ENCODE measurements at regions not wholly inside any gene's neighbourhood (a gene's known extent, or its start where the extent isn't known, plus 50 kb on each side); places are given as distances from the start of the nearest gene placed in this dataset.

DNA sequence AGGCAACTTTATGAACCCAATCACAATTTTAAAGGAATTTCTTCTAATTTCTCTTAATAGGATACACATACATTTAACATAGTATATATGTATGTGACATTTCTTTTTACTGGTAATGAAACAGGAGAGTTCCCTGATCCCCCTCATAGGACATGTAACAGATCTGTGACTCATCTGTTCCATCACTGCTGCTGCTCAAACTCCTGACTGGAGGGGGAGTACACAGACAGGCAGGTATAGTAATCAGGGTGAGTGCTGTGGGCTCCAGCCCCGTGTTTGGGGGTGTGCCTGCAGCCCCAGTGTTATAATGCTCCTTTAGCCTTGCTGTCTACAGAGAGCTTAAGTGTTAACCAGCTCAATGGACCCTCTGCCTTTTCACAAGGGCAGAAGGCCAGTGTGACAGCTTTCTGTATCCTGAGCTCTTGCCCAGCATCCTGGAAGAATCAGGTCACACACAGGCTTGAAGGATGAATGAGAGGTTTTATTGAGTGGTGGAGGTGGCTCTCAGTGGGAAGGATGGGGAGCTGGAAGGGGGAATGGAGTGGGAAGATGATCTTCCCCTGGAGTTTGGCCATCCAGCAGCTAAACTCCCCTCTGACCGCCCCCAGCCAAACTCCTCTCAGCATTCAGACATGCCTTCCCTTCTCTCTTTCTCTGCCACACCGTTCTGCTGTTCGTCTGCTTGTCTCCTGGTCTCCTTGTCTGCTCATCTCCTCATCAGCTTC, 161.3 kb downstream of the ZNF608 start:
- CTCF ChIA-PET, result interaction anchor here (0.6 to 3.4 kb wide), 3 partner anchors 13 to 691 kb away, joined by 3 to 12 read pairs (median 9); no protein-coding TSS in a partner anchor
- Mint-ChIP-seq H3K4me1 (ENCODE audit: low read depth, unreplicated experiment) (peaks cover 45% of the 10 kb centered on the region), H3K9me3 (ENCODE audit: low read depth, unreplicated experiment) (no peaks in the 10 kb centered on the region), H3K36me3 (ENCODE audit: insufficient read depth, unreplicated experiment) (peaks cover 5% of the 10 kb centered on the region), H3K4me3 (ENCODE audit: low read depth, unreplicated experiment) (no peak overlapping the region), H3K27ac (ENCODE audit: unreplicated experiment) (no peak overlapping the region), H3K27me3 (ENCODE audit: unreplicated experiment) (no peaks in the 10 kb centered on the region)
- BruUV-seq (replicated peaks), result no TSS peak
- TF ChIP-seq, protein P1, sequence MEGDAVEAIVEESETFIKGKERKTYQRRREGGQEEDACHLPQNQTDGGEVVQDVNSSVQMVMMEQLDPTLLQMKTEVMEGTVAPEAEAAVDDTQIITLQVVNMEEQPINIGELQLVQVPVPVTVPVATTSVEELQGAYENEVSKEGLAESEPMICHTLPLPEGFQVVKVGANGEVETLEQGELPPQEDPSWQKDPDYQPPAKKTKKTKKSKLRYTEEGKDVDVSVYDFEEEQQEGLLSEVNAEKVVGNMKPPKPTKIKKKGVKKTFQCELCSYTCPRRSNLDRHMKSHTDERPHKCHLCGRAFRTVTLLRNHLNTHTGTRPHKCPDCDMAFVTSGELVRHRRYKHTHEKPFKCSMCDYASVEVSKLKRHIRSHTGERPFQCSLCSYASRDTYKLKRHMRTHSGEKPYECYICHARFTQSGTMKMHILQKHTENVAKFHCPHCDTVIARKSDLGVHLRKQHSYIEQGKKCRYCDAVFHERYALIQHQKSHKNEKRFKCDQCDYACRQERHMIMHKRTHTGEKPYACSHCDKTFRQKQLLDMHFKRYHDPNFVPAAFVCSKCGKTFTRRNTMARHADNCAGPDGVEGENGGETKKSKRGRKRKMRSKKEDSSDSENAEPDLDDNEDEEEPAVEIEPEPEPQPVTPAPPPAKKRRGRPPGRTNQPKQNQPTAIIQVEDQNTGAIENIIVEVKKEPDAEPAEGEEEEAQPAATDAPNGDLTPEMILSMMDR (IDR thresholded peaks at IDR 0.05; ENCODE audit: unreplicated experiment), result no peak
- intact Hi-C loops (cut with micrococcal nuclease; ENCODE audit: unreplicated experiment), result loop anchor here (5.0 kb wide), 1 partner anchor 77 kb away; no protein-coding TSS in a partner anchor
- no peak for DNase-seq

DNA sequence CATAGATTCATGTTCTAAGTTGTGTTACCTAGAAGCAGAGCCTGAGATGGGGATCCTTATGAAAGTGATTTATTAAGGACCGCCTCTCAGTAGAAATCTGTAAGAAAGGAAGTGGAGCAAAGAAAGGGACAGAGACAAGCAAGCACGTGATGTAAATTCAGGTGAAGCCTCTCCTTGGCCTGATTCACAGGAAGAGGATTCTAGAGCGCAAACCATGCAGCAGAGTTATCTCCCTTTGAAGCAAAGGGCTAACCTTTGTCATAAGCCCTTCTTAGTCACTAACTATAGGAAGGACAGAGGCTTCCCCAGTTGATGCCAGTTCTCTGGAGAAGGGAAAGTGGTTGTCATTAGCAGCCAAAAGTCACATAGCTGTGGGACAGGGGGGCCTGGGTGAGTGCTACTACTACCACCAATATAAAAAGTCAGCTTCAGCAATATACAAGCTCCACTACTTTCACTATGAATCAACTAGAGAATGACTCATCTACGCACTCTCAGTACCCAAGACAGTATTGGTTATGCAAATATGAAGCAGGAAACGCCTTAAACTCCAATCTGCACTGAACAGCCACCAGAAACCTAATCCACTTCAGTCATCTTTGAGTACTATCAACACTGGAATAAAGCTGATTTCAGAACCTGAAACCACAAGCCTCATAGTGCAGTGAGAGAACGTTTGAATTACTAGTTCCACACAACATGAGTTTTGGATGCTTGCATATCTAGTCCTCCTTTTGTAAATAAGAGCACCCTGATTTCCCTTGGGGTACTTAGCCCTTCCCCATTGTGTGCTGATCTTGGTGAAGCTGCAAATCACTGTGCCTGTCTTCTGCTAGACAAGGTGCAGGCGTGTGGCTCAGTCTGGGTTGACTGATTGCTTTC, 162.7 kb downstream of the ZNF608 start:
- Mint-ChIP-seq H3K4me1 (ENCODE audit: low read depth, unreplicated experiment) (peaks cover 45% of the 10 kb centered on the region), H3K27ac (ENCODE audit: unreplicated experiment) (peak overlapping the region; percentile 24), H3K27me3 (ENCODE audit: unreplicated experiment) (no peaks in the 10 kb centered on the region), H3K36me3 (ENCODE audit: insufficient read depth, unreplicated experiment) (peaks cover 5% of the 10 kb centered on the region), H3K4me3 (ENCODE audit: low read depth, unreplicated experiment) (no peak overlapping the region), H3K9me3 (ENCODE audit: low read depth, unreplicated experiment) (no peaks in the 10 kb centered on the region)
- no TSS peak for BruUV-seq (replicated peaks)
- peak; percentile 51 for DNase-seq
- CTCF ChIA-PET, result interaction anchor here (0.6 to 3.4 kb wide), 10 partner anchors 10 to 1252 kb away, joined by 3 to 12 read pairs (median 3); no protein-coding TSS in a partner anchor
- TF ChIP-seq, protein P1 (IDR thresholded peaks at IDR 0.05; ENCODE audit: unreplicated experiment), result no peak
- intact Hi-C loops (cut with micrococcal nuclease; ENCODE audit: unreplicated experiment), result loop anchor here (2.0 to 5.0 kb wide), 2 partner anchors 79 to 159 kb away; no protein-coding TSS in a partner anchor

DNA sequence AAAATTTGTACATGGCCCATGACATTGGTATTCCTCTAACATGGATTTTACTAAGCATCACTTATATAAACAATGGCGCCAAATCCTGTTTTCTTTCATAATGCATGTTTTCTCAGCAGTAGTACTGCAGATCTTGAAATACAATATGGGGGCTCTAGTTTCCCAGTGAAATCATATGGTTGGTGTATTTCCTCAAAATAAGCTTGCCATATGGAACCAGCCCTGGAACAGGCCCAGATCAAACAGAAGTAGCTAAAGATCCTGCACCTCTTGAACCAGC, 163.9 kb downstream of the ZNF608 start:
- intact Hi-C loops (cut with micrococcal nuclease; ENCODE audit: unreplicated experiment), result loop anchor here (2.0 to 5.0 kb wide), 2 partner anchors 80 to 160 kb away; no protein-coding TSS in a partner anchor
- H3K4me3 Mint-ChIP-seq (ENCODE audit: low read depth, unreplicated experiment), result no peak overlapping the region
- no peak overlapping the region for H3K27ac Mint-ChIP-seq (ENCODE audit: unreplicated experiment)
- no peaks in the 10 kb centered on the region for H3K9me3 Mint-ChIP-seq (ENCODE audit: low read depth, unreplicated experiment)
- TF ChIP-seq, protein P1 (IDR thresholded peaks at IDR 0.05; ENCODE audit: unreplicated experiment), result no peak
- H3K36me3 Mint-ChIP-seq (ENCODE audit: insufficient read depth, unreplicated experiment), result peaks cover 5% of the 10 kb centered on the region
- CTCF ChIA-PET, result no interaction called here
- DNase-seq, result no peak
- H3K4me1 Mint-ChIP-seq (ENCODE audit: low read depth, unreplicated experiment), result peaks cover 45% of the 10 kb centered on the region
- no peaks in the 10 kb centered on the region for H3K27me3 Mint-ChIP-seq (ENCODE audit: unreplicated experiment)
- BruUV-seq (replicated peaks), result no TSS peak

DNA sequence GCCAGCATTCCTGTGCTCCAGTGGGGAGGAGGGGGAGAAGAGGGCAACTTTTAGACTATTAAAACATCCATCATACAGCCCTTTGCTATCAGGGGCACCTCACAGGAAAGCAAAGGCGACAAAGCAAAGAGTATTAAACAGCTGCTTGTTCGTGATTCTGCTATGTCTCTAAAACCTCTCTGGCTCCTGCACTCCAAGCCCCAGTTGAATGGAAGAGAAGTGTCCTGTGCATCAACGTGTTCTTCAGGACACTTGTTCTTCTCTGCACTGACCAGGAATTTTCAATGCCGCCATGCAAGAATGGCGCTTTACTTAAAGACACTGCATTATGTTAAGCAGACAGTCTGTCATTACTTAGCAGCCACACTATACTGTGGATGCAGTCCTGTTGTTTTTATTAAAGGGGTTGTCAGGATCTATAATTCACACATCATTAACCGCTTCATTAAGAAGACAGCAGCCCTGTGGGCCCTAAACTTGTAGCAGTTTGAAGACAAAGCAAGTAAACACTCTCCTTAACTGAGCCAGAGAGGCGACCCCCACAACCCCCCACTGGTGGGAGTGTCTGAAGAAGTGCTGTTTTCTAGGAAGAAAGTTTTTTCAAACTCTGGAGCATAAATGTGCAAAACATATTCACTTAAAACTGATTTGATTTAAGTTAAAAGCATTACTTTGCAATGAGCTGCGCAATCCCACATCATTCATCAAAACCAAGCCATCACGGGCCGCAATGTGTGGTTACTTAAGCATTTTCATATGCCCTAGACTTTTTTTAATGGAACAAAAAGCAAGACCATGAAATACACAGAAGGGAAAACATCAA, 164.5 kb downstream of the ZNF608 start:
- CTCF ChIA-PET, result interaction anchor here (0.6 to 1.0 kb wide), 3 partner anchors 15 to 163 kb away, joined by 3 to 6 read pairs (median 3); no protein-coding TSS in a partner anchor
- TF ChIP-seq, protein P1 (IDR thresholded peaks at IDR 0.05; ENCODE audit: unreplicated experiment), result no peak
- no peaks in the 10 kb centered on the region for H3K27me3 Mint-ChIP-seq (ENCODE audit: unreplicated experiment)
- BruUV-seq (replicated peaks), result no TSS peak
- no peaks in the 10 kb centered on the region for H3K9me3 Mint-ChIP-seq (ENCODE audit: low read depth, unreplicated experiment)
- H3K4me1 Mint-ChIP-seq (ENCODE audit: low read depth, unreplicated experiment), result peaks cover 45% of the 10 kb centered on the region
- intact Hi-C loops (cut with micrococcal nuclease; ENCODE audit: unreplicated experiment), result loop anchor here (2.0 to 5.0 kb wide), 2 partner anchors 80 to 161 kb away; no protein-coding TSS in a partner anchor
- H3K36me3 Mint-ChIP-seq (ENCODE audit: insufficient read depth, unreplicated experiment), result peaks cover 5% of the 10 kb centered on the region
- no peak overlapping the region for H3K4me3 Mint-ChIP-seq (ENCODE audit: low read depth, unreplicated experiment)
- peak overlapping the region; percentile 72 for H3K27ac Mint-ChIP-seq (ENCODE audit: unreplicated experiment)
- DNase-seq, result no peak
